Liver (tissue), 3 donors: ENCODE measurements at regions not wholly inside any gene's neighbourhood (a gene's known extent, or its start where the extent isn't known, plus 50 kb on each side); places are given as distances from the start of the nearest gene placed in this dataset.

Experiments used
- JUND ChIP-seq, 2 donors: IDR thresholded peaks; 2 replicates each; pipeline ENCODE4 v1.6.1; 2016; ENCODE audit warnings: antibody characterized with exemption in 2 of 2
- RXRA ChIP-seq, 2 donors: IDR thresholded peaks; 2 replicates each; pipeline ENCODE4 v1.6.1; 2017 to 2018; ENCODE audit warnings: antibody characterized with exemption in 2 of 2, mild to moderate bottlenecking in 1 of 2
- SP1 ChIP-seq: IDR thresholded peaks from 2 replicates; pipeline ENCODE4 v1.6.1; 2018; ENCODE audit warnings: antibody characterized with exemption, mild to moderate bottlenecking
- TF ChIP-seq, protein P1 (sequence below): IDR thresholded peaks from 2 replicates; pipeline ENCODE4 v1.6.1; 2016; ENCODE audit warnings: antibody characterized with exemption, mild to moderate bottlenecking
- TF ChIP-seq, protein P2 (sequence below): fragments of 150-350 bp; IDR thresholded peaks from 2 replicates; pipeline ENCODE4 v1.5.1; 2017; ENCODE audit warnings: improper control_type of control experiment, low read depth, low read length; ENCODE audit not compliant: missing input control
- TF ChIP-seq, protein P3 (sequence below): IDR thresholded peaks from 2 replicates; pipeline ENCODE4 v1.6.1; 2016; ENCODE audit warnings: antibody characterized with exemption
- TF ChIP-seq, protein P4 (sequence below): IDR thresholded peaks from 2 replicates; pipeline ENCODE4 v1.6.1; 2016; ENCODE audit warnings: antibody characterized with exemption
- donor health status: healthy.
- donor health status: healthy.

DNA sequence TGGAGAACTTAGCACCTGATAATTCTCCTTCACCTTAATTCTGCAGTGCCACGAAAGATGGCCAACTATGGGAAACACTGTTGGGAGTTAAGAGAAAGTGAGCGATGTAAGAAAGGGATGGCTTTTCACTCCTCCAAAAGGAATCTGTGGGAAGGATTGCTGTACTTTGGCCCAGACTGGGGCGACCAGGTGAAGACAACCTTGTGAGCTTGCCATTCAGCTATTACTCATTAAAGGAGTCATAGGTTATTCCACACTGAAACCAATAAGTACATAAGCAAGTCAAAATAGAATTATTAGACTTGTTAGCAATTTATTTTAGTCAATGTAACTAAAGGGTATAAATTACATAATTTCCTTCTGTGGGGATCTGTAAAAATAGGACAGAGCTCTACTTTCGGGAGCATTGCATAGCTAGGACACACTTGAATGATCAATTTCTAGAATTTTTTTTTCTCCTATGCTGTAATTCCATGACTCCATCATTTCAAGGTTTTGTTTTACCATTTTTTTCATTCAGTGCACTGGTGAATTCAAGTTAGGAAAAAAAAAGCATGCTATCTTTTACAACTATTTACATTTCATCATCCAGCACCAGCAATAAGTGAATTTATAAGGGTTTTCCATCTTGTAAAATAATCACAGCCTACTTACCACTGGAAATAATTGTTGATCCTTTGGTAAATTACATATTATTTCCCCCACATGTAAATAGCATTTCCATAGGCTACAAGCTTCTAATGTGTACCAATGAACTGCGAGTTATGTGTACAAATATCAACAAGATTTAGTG lies 231.7 kb downstream of the SIM1 start:
- TF ChIP-seq RXRA (IDR thresholded peaks at IDR 0.05) (no peak), SP1 (no peak), JUND (IDR thresholded peaks at IDR 0.05) (no peak)
- TF ChIP-seq, protein P1, sequence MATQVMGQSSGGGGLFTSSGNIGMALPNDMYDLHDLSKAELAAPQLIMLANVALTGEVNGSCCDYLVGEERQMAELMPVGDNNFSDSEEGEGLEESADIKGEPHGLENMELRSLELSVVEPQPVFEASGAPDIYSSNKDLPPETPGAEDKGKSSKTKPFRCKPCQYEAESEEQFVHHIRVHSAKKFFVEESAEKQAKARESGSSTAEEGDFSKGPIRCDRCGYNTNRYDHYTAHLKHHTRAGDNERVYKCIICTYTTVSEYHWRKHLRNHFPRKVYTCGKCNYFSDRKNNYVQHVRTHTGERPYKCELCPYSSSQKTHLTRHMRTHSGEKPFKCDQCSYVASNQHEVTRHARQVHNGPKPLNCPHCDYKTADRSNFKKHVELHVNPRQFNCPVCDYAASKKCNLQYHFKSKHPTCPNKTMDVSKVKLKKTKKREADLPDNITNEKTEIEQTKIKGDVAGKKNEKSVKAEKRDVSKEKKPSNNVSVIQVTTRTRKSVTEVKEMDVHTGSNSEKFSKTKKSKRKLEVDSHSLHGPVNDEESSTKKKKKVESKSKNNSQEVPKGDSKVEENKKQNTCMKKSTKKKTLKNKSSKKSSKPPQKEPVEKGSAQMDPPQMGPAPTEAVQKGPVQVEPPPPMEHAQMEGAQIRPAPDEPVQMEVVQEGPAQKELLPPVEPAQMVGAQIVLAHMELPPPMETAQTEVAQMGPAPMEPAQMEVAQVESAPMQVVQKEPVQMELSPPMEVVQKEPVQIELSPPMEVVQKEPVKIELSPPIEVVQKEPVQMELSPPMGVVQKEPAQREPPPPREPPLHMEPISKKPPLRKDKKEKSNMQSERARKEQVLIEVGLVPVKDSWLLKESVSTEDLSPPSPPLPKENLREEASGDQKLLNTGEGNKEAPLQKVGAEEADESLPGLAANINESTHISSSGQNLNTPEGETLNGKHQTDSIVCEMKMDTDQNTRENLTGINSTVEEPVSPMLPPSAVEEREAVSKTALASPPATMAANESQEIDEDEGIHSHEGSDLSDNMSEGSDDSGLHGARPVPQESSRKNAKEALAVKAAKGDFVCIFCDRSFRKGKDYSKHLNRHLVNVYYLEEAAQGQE: no peak
- TF ChIP-seq, protein P2, sequence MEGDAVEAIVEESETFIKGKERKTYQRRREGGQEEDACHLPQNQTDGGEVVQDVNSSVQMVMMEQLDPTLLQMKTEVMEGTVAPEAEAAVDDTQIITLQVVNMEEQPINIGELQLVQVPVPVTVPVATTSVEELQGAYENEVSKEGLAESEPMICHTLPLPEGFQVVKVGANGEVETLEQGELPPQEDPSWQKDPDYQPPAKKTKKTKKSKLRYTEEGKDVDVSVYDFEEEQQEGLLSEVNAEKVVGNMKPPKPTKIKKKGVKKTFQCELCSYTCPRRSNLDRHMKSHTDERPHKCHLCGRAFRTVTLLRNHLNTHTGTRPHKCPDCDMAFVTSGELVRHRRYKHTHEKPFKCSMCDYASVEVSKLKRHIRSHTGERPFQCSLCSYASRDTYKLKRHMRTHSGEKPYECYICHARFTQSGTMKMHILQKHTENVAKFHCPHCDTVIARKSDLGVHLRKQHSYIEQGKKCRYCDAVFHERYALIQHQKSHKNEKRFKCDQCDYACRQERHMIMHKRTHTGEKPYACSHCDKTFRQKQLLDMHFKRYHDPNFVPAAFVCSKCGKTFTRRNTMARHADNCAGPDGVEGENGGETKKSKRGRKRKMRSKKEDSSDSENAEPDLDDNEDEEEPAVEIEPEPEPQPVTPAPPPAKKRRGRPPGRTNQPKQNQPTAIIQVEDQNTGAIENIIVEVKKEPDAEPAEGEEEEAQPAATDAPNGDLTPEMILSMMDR: no peak
- TF ChIP-seq, protein P3, sequence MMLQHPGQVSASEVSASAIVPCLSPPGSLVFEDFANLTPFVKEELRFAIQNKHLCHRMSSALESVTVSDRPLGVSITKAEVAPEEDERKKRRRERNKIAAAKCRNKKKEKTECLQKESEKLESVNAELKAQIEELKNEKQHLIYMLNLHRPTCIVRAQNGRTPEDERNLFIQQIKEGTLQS: no peak
- TF ChIP-seq, protein P4, sequence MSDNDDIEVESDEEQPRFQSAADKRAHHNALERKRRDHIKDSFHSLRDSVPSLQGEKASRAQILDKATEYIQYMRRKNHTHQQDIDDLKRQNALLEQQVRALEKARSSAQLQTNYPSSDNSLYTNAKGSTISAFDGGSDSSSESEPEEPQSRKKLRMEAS: no peak
